Astrocyte (in vitro differentiated cells and primary cell): ENCODE measurements at regions not wholly inside any gene's neighbourhood (a gene's known extent, or its start where the extent isn't known, plus 50 kb on each side); places are given as distances from the start of the nearest gene placed in this dataset.

Experiments
- DNase-seq: peaks from one replicate; pipeline ENCODE4 v3.0.0-alpha.2; 2010; ENCODE audit warnings: low read depth
- FAIRE-seq: peaks from 2 replicates; lab custom pipeline; 2011; peaks lifted over from hg19 to GRCh38; lab: Jason Lieb, UNC
- H2AFZ ChIP-seq: 2 replicates; pipeline ENCODE4 v1.6.0; 2012; ENCODE audit warnings: low read depth, low read length, inconsistent platforms
- H3K27ac ChIP-seq: 2 replicates; pipeline ENCODE4 v1.5.1; 2011; ENCODE audit warnings: low read depth, low read length, inconsistent platforms
- H3K27me3 ChIP-seq: 2 replicates; pipeline ENCODE4 v1.6.0; 2011; ENCODE audit warnings: low read length, inconsistent platforms; ENCODE audit not compliant: insufficient read depth
- H3K36me3 ChIP-seq: 2 replicates; pipeline ENCODE4 v1.5.1; 2011; ENCODE audit warnings: low read length, inconsistent platforms; ENCODE audit not compliant: insufficient read depth
- H3K4me1 ChIP-seq: 2 replicates; pipeline ENCODE4 v1.5.1; 2011; ENCODE audit warnings: low read length, inconsistent platforms; ENCODE audit not compliant: insufficient read depth
- H3K4me2 ChIP-seq: 2 replicates; pipeline ENCODE4 v1.6.0; 2012; ENCODE audit warnings: low read length, inconsistent platforms
- H3K4me3 ChIP-seq: 2 replicates; pipeline ENCODE4 v1.5.1; 2011; ENCODE audit warnings: low read depth, mild to moderate bottlenecking, low read length, inconsistent platforms; ENCODE audit not compliant: insufficient read depth
- H3K79me2 ChIP-seq: 2 replicates; pipeline ENCODE4 v1.6.0; 2012; ENCODE audit warnings: mild to moderate bottlenecking, low read length, inconsistent platforms; ENCODE audit not compliant: insufficient read depth
- H3K9ac ChIP-seq: 2 replicates; pipeline ENCODE4 v1.6.0; 2012; ENCODE audit warnings: mild to moderate bottlenecking, low read length, inconsistent platforms
- H3K9me3 ChIP-seq: 2 replicates; pipeline ENCODE4 v1.5.1; 2012; ENCODE audit warnings: low read depth, mild to moderate bottlenecking, low read length, inconsistent platforms; ENCODE audit not compliant: insufficient read depth
- H4K20me1 ChIP-seq: 2 replicates; pipeline ENCODE4 v1.6.0; 2012; ENCODE audit warnings: low read length, inconsistent platforms; ENCODE audit not compliant: insufficient read depth
- H3K27ac Mint-ChIP-seq: one replicate; pipeline ENCODE4 v1.8.0; 2021; ENCODE audit warnings: mild to moderate bottlenecking, mixed read lengths; ENCODE audit not compliant: unreplicated experiment
- H3K27me3 Mint-ChIP-seq: one replicate; pipeline ENCODE4 v1.8.0; 2021; ENCODE audit warnings: low read depth, mixed read lengths; ENCODE audit not compliant: unreplicated experiment
- H3K36me3 Mint-ChIP-seq: one replicate; pipeline ENCODE4 v1.8.0; 2021; ENCODE audit warnings: low read depth, mixed read lengths; ENCODE audit not compliant: unreplicated experiment
- H3K4me1 Mint-ChIP-seq: one replicate; pipeline ENCODE4 v1.8.0; 2021; ENCODE audit warnings: low read depth, mixed read lengths; ENCODE audit not compliant: unreplicated experiment
- H3K4me3 Mint-ChIP-seq: one replicate; pipeline ENCODE4 v1.8.0; 2021; ENCODE audit warnings: mild to moderate bottlenecking, moderate library complexity, mixed read lengths; ENCODE audit not compliant: unreplicated experiment
- H3K9me3 Mint-ChIP-seq: one replicate; pipeline ENCODE4 v1.8.0; 2021; ENCODE audit warnings: mild to moderate bottlenecking, mixed read lengths; ENCODE audit not compliant: unreplicated experiment
- CTCF ChIP-seq: IDR thresholded peaks from 2 replicates; pipeline ENCODE4 v1.5.1; 2011; ENCODE audit warnings: low read depth, mild to moderate bottlenecking, inconsistent platforms, low read length, moderate library complexity; ENCODE audit not compliant: insufficient read depth
- EZH2 ChIP-seq: IDR thresholded peaks from 2 replicates; pipeline ENCODE4 v1.6.1; 2012; ENCODE audit warnings: mild to moderate bottlenecking, low read length, inconsistent platforms; ENCODE audit not compliant: insufficient read depth

- Histone ChIP-seq H4K20me1 (no peaks in the 10 kb centered on the region), H3K36me3 (no peaks in the 10 kb centered on the region), H3K4me1 (no peaks in the 10 kb centered on the region), H3K4me2 (no peak overlapping the region), H3K79me2 (no peaks in the 10 kb centered on the region), H3K27me3 (no peaks in the 10 kb centered on the region), H3K4me3 (no peak overlapping the region), H3K9ac (no peak overlapping the region), H2AFZ (no peak overlapping the region), H3K27ac (no peak overlapping the region), H3K9me3 (no peaks in the 10 kb centered on the region)
- TF ChIP-seq EZH2, result no peak
- no peak for TF ChIP-seq CTCF
- Mint-ChIP-seq H3K9me3 (peaks cover 7% of the 10 kb centered on the region), H3K4me3 (no peak overlapping the region), H3K36me3 (no peaks in the 10 kb centered on the region), H3K27me3 (peaks cover 2% of the 10 kb centered on the region), H3K27ac (no peak overlapping the region), H3K4me1 (no peaks in the 10 kb centered on the region)
- no peak for FAIRE-seq
- DNase-seq, result no peak
These were observed 57.0 kb upstream of the AIG1 start for GRCh38 chr6:143003676-143004075.

- Histone ChIP-seq H3K4me1 (no peaks in the 10 kb centered on the region), H4K20me1 (no peaks in the 10 kb centered on the region), H3K4me3 (no peak overlapping the region), H3K9ac (no peak overlapping the region), H3K9me3 (no peaks in the 10 kb centered on the region), H3K27me3 (no peaks in the 10 kb centered on the region), H2AFZ (no peak overlapping the region), H3K79me2 (no peaks in the 10 kb centered on the region), H3K4me2 (no peak overlapping the region), H3K27ac (no peak overlapping the region), H3K36me3 (no peaks in the 10 kb centered on the region)
- no peak overlapping the region for H3K4me3 Mint-ChIP-seq
- H3K36me3 Mint-ChIP-seq, result no peaks in the 10 kb centered on the region
- H3K27me3 Mint-ChIP-seq, result peaks cover 2% of the 10 kb centered on the region
- H3K9me3 Mint-ChIP-seq, result peaks cover 1% of the 10 kb centered on the region
- no peaks in the 10 kb centered on the region for H3K4me1 Mint-ChIP-seq
- TF ChIP-seq CTCF (no peak), EZH2 (no peak)
- FAIRE-seq, result no peak
- peak; percentile 7 for DNase-seq
- H3K27ac Mint-ChIP-seq, result no peak overlapping the region
These were observed 54.9 kb upstream of the AIG1 start for GRCh38 chr6:143005816-143006215.

GRCh38 chr6:143006787-143007186 is 53.9 kb upstream of the AIG1 start:
- H3K4me1 Mint-ChIP-seq, result no peaks in the 10 kb centered on the region
- Histone ChIP-seq H3K4me3 (no peak overlapping the region), H3K4me1 (no peaks in the 10 kb centered on the region), H3K4me2 (no peak overlapping the region), H3K36me3 (no peaks in the 10 kb centered on the region), H4K20me1 (no peaks in the 10 kb centered on the region), H3K27ac (no peak overlapping the region), H3K79me2 (no peaks in the 10 kb centered on the region), H3K27me3 (no peaks in the 10 kb centered on the region), H3K9ac (no peak overlapping the region), H3K9me3 (no peaks in the 10 kb centered on the region), H2AFZ (no peak overlapping the region)
- H3K27me3 Mint-ChIP-seq, result peaks cover 2% of the 10 kb centered on the region
- TF ChIP-seq EZH2 (no peak), CTCF (no peak)
- no peak overlapping the region for H3K4me3 Mint-ChIP-seq
- no peak overlapping the region for H3K27ac Mint-ChIP-seq
- DNase-seq, result no peak
- no peak for FAIRE-seq
- H3K36me3 Mint-ChIP-seq, result no peaks in the 10 kb centered on the region
- H3K9me3 Mint-ChIP-seq, result peaks cover 1% of the 10 kb centered on the region
